Transverse colon (tissue), 4 donors: ENCODE measurements at regions not wholly inside any gene's neighbourhood (a gene's known extent, or its start where the extent isn't known, plus 50 kb on each side); places are given as distances from the start of the nearest gene placed in this dataset.

ENCODE experiments used
- DNase-seq: peaks from one replicate; pipeline ENCODE4 v3.0.0-alpha.2; 2019
- H3K27ac ChIP-seq, 4 donors: fragments of 200-600 bp; sonication (generic); 2 replicates each; pipeline ENCODE4 v1.5.1; 2016 to 2018; ENCODE audit warnings: inconsistent platforms in 4 of 4
- H3K27me3 ChIP-seq: fragments of 200-600 bp; sonication (generic); 2 replicates; pipeline ENCODE4 v1.5.1; 2017; ENCODE audit warnings: inconsistent platforms
- H3K36me3 ChIP-seq, 4 donors: fragments of 200-600 bp; sonication (generic); 2 replicates each; pipeline ENCODE4 v1.5.1; 2017 to 2019; ENCODE audit warnings: inconsistent platforms in 4 of 4
- H3K4me1 ChIP-seq, 4 donors: fragments of 200-600 bp; sonication (generic); 2 replicates each; pipeline ENCODE4 v1.5.1; 2017 to 2020; ENCODE audit warnings: inconsistent platforms in 4 of 4
- H3K4me3 ChIP-seq, 4 donors: fragments of 200-600 bp; sonication (generic); 1 replicate in 1 of 4; 2 replicates in 3 of 4; pipeline versions ENCODE4 v1.5.1 to v1.6.1; 2017 to 2019; ENCODE audit warnings: inconsistent platforms in 4 of 4
- H3K9me3 ChIP-seq, 2 donors: fragments of 200-600 bp; sonication (generic); 2 replicates each; pipeline ENCODE4 v1.5.1; 2017 to 2019; ENCODE audit warnings: inconsistent platforms in 2 of 2
- EP300 ChIP-seq: sonication (generic); formaldehyde crosslinking; IDR thresholded peaks from one replicate; pipeline ENCODE4 v1.6.1; 2017; ENCODE audit warnings: antibody characterized with exemption, low read depth
- POLR2A ChIP-seq: fragments of 450-650 bp; IDR thresholded peaks from one replicate; pipeline ENCODE4 v1.6.1; 2016; ENCODE audit warnings: antibody characterized with exemption, mild to moderate bottlenecking, moderate library complexity
- POLR2AphosphoS5 ChIP-seq, 3 donors: sonication (generic); formaldehyde crosslinking; IDR thresholded peaks; one replicate each; pipeline ENCODE4 v1.6.1; 2016; ENCODE audit warnings: antibody characterized with exemption in 3 of 3
- WGBS, 2 donors: methylation state at CpG; one replicate each; pipeline ENCODE4 v1.1.5; 2018; ENCODE audit warnings: low coverage in 1 of 2; 5-methylcytosine and 5-hydroxymethylcytosine counted together
- in situ Hi-C, 4 donors: fragments of 200-750 bp; cut with MboI; loops; one replicate each; pipeline versions ENCODE4 v1.15.0 to v1.15.1; 2017; ENCODE audit warnings: low sequenced_read_pairs in 3 of 4, low pct_ligation_motif_present in 1 of 4, low pct_unique_long_range_greater_than_20kb in 1 of 4
- intact Hi-C: fragments of 100-400 bp; cut with DNase I; formaldehyde crosslinking; loops from one replicate; pipeline ENCODE4 v1.15.1; 2023; ENCODE audit warnings: low total_unique reads
- TF ChIP-seq, protein P1 (sequence below), 5 experiments: fragments of 200-600 bp in 3 of 5; fragments of 450-650 bp in 2 of 5; sonication (generic) in 3 of 5; IDR thresholded peaks; 1 replicate in 2 of 5; 2 replicates in 3 of 5; pipeline ENCODE4 v1.5.1; 2016 to 2017; ENCODE audit warnings: antibody characterized with exemption in 5 of 5, inconsistent platforms in 3 of 5, mild to moderate bottlenecking in 2 of 5, moderate library complexity in 1 of 5

DNA sequence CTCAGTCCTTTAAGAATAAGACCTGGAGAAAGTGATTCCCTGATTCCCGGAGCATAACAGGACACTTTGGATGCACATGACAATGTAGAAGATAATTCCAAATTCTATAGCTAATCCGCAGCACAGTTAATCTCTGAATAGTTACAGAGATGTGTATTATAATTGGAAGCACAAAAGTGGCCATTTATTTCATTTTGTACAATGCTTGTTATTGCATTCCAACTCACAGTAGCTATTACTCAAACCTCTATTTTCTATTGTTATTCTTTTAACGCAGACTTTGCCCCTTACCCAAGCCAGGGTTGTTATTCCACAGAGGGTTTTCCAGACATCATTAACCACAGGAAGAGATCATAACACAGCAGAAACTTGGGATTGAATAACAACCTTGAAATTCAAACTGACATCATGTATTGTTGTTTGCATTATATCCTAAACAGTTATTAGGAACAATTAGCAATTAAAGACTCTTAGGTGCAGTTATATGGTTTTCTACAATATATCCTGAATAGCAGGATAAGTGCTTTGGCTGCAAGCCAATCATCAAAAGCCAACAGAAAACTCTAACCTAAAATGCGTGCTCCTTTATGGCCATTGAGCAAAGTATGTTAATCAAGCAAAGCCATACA, 984.0 kb upstream of the TENM3 start:
- no peaks in the 10 kb centered on the region for H3K36me3 ChIP-seq
- no peak overlapping the region for H3K4me3 ChIP-seq
- no peaks in the 10 kb centered on the region for H3K4me1 ChIP-seq
- intact Hi-C loops (no loop called here), in situ Hi-C loops (no loop called here)
- DNase-seq: no peak
- no peak overlapping the region for H3K27ac ChIP-seq
- WGBS, 2 donors: 49 to 58% methylated on average over 4 of the region's 4 CpGs
- H3K9me3 ChIP-seq: no peaks in the 10 kb centered on the region
- H3K27me3 ChIP-seq: no peaks in the 10 kb centered on the region
- TF ChIP-seq POLR2AphosphoS5 (IDR thresholded peaks at IDR 0.05) (no peak), POLR2A (no peak), EP300 (no peak)
- TF ChIP-seq, protein P1, sequence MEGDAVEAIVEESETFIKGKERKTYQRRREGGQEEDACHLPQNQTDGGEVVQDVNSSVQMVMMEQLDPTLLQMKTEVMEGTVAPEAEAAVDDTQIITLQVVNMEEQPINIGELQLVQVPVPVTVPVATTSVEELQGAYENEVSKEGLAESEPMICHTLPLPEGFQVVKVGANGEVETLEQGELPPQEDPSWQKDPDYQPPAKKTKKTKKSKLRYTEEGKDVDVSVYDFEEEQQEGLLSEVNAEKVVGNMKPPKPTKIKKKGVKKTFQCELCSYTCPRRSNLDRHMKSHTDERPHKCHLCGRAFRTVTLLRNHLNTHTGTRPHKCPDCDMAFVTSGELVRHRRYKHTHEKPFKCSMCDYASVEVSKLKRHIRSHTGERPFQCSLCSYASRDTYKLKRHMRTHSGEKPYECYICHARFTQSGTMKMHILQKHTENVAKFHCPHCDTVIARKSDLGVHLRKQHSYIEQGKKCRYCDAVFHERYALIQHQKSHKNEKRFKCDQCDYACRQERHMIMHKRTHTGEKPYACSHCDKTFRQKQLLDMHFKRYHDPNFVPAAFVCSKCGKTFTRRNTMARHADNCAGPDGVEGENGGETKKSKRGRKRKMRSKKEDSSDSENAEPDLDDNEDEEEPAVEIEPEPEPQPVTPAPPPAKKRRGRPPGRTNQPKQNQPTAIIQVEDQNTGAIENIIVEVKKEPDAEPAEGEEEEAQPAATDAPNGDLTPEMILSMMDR (IDR thresholded peaks at IDR 0.05): no peak

DNA sequence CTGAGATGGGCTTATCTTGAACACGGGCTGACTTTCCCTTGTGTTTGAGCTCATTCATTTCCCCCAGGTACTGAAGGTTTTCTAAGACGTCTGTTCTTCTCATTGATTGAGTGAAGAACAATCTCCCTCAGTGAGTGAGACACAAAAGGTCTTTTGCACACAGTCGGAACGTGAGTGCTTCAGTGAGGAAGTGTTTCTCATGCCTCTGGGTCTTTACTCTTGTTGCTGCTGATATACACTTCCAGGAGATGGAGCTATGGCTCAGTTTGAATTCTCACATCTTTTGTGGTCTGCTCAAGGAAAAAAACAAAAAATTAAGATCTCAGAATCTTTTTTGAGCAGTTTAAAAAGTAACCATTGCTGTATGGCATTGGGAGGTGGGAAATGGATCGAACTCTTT, 981.9 kb upstream of the TENM3 start:
- Histone ChIP-seq H3K27me3 (no peaks in the 10 kb centered on the region), H3K36me3 (no peaks in the 10 kb centered on the region), H3K9me3 (no peaks in the 10 kb centered on the region), H3K27ac (no peak overlapping the region), H3K4me3 (no peak overlapping the region), H3K4me1 (no peaks in the 10 kb centered on the region)
- intact Hi-C loops: no loop called here
- WGBS, 2 donors: 19 to 27% methylated on average over 2 to 5 of the region's 5 CpGs
- in situ Hi-C loops: no loop called here
- DNase-seq: no peak
- TF ChIP-seq EP300: no peak
- no peak for TF ChIP-seq POLR2AphosphoS5 (IDR thresholded peaks at IDR 0.05)
- TF ChIP-seq, protein P1 (IDR thresholded peaks at IDR 0.05): no peak
- TF ChIP-seq POLR2A: no peak

DNA sequence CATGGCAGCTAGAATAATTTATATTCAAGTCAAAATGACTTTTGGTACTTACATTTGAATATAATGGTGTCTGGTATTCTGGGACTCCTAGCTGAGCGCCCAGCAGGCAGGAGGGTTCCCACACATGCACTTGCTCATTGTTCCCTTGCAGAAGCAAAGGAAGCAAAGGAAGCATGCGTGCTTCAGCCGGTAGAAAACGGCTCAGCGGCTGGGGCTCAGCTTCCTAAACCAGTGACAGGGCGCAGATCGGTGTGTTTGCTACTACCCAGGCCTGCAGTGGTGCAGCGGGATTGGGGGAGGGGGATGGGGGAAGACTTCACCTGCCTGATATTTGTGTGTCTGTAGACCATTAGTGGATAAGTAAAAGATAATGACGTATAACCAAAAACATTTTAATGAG, 978.3 kb upstream of the TENM3 start:
- Histone ChIP-seq H3K9me3 (no peaks in the 10 kb centered on the region), H3K27me3 (no peaks in the 10 kb centered on the region), H3K36me3 (no peaks in the 10 kb centered on the region), H3K4me3 (no peak overlapping the region), H3K27ac (no peak overlapping the region), H3K4me1 (no peaks in the 10 kb centered on the region)
- DNase-seq: no peak
- TF ChIP-seq POLR2A: no peak
- TF ChIP-seq, protein P1 (IDR thresholded peaks at IDR 0.05): no peak
- no peak for TF ChIP-seq POLR2AphosphoS5 (IDR thresholded peaks at IDR 0.05)
- TF ChIP-seq EP300: no peak
- intact Hi-C loops: no loop called here
- 33 to 38% methylated on average over 1 to 9 of the region's 9 CpGs for WGBS, 2 donors
- in situ Hi-C loops: no loop called here

DNA sequence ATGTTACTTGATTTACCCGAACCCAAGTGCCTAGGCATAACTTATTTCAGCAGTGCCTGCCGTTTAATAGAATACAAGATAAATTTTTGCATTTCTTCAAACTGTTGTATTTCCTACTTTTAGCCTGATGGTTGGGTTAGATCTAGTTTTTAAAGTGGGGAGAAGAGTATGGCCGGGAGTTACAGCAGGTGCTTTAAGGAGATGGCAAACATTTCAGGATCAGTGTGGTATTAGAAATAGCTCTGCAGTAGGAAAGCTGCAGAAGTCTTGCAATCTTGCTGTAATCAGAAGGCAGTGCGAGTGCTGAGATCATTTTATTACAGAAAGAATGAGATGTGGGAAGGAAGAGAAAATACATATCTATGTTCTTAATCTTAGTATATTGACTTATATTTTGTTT, 977.8 kb upstream of the TENM3 start:
- WGBS, 2 donors: 49 to 59% methylated on average over 4 of the region's 4 CpGs
- TF ChIP-seq EP300 (no peak), POLR2AphosphoS5 (IDR thresholded peaks at IDR 0.05) (no peak)
- intact Hi-C loops: no loop called here
- Histone ChIP-seq H3K27ac (no peak overlapping the region), H3K27me3 (no peaks in the 10 kb centered on the region), H3K4me1 (no peaks in the 10 kb centered on the region), H3K4me3 (no peak overlapping the region), H3K9me3 (no peaks in the 10 kb centered on the region), H3K36me3 (no peaks in the 10 kb centered on the region)
- DNase-seq: no peak
- in situ Hi-C loops: no loop called here

DNA sequence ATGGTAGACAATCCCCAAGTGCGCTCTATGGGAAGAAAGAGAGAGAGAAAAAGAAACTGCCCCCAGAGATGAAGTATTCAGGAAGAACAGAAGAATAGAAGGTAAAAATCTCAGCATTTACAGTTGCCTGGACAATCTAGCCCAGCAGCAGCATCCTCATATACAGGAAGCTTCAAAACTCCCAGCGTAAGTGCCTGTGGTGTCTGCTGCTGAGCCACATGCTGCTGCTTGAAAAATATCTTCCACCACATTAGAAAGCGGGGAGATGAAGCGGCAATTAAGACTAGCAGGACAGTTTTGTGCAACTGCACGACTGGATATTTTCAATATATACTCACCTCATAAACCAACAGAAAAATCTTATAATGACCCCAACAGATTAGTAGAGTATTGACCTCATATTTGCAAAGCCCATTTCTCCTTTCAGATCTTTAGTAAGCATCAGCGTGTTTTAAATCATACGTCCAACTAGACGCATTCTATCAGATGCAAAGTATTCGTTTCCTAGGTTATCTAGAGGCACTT, 972.0 kb upstream of the TENM3 start:
- Histone ChIP-seq H3K4me3 (no peak overlapping the region), H3K4me1 (no peaks in the 10 kb centered on the region), H3K27me3 (no peaks in the 10 kb centered on the region), H3K27ac (no peak overlapping the region), H3K9me3 (no peaks in the 10 kb centered on the region), H3K36me3 (no peaks in the 10 kb centered on the region)
- 82 to 86% methylated on average over 8 to 9 of the region's 9 CpGs for WGBS, 2 donors
- in situ Hi-C loops (no loop called here), intact Hi-C loops (no loop called here)
- no peak for DNase-seq
- TF ChIP-seq EP300 (no peak), POLR2AphosphoS5 (IDR thresholded peaks at IDR 0.05) (no peak), POLR2A (no peak)
- TF ChIP-seq, protein P1 (IDR thresholded peaks at IDR 0.05): no peak
